ENCODE measurements at regions not wholly inside any gene's neighbourhood (a gene's known extent, or its start where the extent isn't known, plus 50 kb on each side); places are given as distances from the start of the nearest gene placed in this dataset.
"Not testable (repeated sequence)": the region's sequence is repeated elsewhere in the genome, so short reads cannot be mapped to it uniquely, and the experiment has no call there.

GRCh38 chr1:5189384-5189783, 535.0 kb downstream of the AJAP1 start:
- peak; percentile 16 for DNase-seq

GRCh38 chr1:5165762-5166161, 511.4 kb downstream of the AJAP1 start:
- no peak for DNase-seq

- no peak for DNase-seq
Measured at GRCh38 chr1:5164158-5164557, 509.7 kb downstream of the AJAP1 start.

- DNase-seq = no peak
Measured at GRCh38 chr1:5161372-5161771, 507.0 kb downstream of the AJAP1 start.

GRCh38 chr1:5157175-5157574, 502.8 kb downstream of the AJAP1 start:
- DNase-seq = no peak

- no peak for DNase-seq
Measured at GRCh38 chr1:5156416-5157120, 502.2 kb downstream of the AJAP1 start.

- DNase-seq = no peak
Measured at GRCh38 chr1:5151511-5151910, 497.1 kb downstream of the AJAP1 start.

- DNase-seq = no peak
Measured at GRCh38 chr1:5150191-5150590, 495.8 kb downstream of the AJAP1 start.

- no peak for DNase-seq
Measured at GRCh38 chr1:5147806-5148205, 493.4 kb downstream of the AJAP1 start.

GRCh38 chr1:5142389-5142788, 488.0 kb downstream of the AJAP1 start:
- DNase-seq = peak; percentile 66

GRCh38 chr1:5141750-5142149, 487.3 kb downstream of the AJAP1 start:
- DNase-seq = peak; percentile 50

GRCh38 chr1:5140962-5141361, 486.6 kb downstream of the AJAP1 start:
- DNase-seq = no peak

- peak; percentile 54 for DNase-seq
Measured at GRCh38 chr1:5140136-5140535, 485.7 kb downstream of the AJAP1 start.

- no peak for DNase-seq
Measured at GRCh38 chr1:5129746-5130355, 475.4 kb downstream of the AJAP1 start.

- DNase-seq = peak; percentile 65
Measured at GRCh38 chr1:5125208-5125607, 470.8 kb downstream of the AJAP1 start.

GRCh38 chr1:5120559-5120958, 466.1 kb downstream of the AJAP1 start:
- no peak for DNase-seq

- no peak for DNase-seq
Measured at GRCh38 chr1:5119366-5120234, 465.2 kb downstream of the AJAP1 start.

- not testable (repeated sequence) for DNase-seq
Measured at GRCh38 chr1:5118771-5119170, 464.4 kb downstream of the AJAP1 start.

GRCh38 chr1:5118292-5118691, 463.9 kb downstream of the AJAP1 start:
- DNase-seq = not testable (repeated sequence)

GRCh38 chr1:5111581-5111980, 457.2 kb downstream of the AJAP1 start:
- no peak for DNase-seq

GRCh38 chr1:5110508-5110907, 456.1 kb downstream of the AJAP1 start:
- DNase-seq = no peak

GRCh38 chr1:5109633-5110032, 455.2 kb downstream of the AJAP1 start:
- DNase-seq = no peak

- no peak for DNase-seq
Measured at GRCh38 chr1:5108740-5109139, 454.3 kb downstream of the AJAP1 start.

- no peak for DNase-seq
Measured at GRCh38 chr1:5105744-5106143, 451.3 kb downstream of the AJAP1 start.
